GM19455 (cell line): ENCODE measurements at regions not wholly inside any gene's neighbourhood (a gene's known extent, or its start where the extent isn't known, plus 50 kb on each side); places are given as distances from the start of the nearest gene placed in this dataset.
A peak's percentile ranks its signal among the peaks of the same experiment; 100 is the strongest.

ENCODE experiments used
- ATAC-seq: cut with Tn5 transposase; IDR thresholded peaks from one replicate; pipeline ENCODE4 v1.9.1; 2021; ENCODE audit not compliant: unreplicated experiment

DNA sequence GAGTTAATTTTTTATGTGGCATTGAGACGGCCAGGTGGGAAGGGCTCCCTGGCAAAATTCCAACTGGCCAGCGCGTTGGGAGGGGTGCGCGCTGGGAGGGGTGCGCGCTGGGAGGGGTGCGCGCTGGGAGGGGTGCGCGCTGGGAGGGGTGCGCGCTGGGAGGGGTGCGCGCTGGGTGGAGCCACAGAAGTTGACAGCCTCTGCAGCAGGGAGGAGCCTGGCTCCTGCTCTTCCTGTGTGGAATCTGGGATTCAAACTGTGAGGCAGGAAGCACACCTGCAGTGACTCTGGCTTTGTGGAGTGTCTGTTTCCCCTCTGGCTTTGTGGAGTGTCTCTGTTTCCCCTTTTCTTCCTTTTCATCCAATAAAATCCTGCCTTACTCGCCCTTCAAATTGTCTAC is 147.9 kb upstream of the CBLN2 start:
- ATAC-seq, result no peak

DNA sequence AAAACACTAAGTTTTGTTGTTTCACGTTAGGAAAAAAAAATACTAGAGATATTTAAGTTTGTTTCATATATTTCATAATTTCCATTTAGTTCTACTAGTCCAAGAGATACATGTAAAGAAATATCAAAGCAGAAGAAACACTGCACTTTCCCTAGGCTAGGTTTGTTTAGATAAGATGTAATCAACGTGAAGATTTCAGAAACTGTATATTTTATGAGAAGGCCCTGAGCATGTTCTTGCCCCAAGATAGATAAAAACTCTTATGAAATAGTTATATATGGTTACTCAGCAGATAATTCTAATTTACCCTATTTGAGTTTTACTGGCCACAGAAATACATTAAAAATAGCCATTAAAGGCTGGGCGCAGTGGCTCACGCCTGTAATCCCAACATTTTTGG is 143.6 kb upstream of the CBLN2 start:
- no peak for ATAC-seq

DNA sequence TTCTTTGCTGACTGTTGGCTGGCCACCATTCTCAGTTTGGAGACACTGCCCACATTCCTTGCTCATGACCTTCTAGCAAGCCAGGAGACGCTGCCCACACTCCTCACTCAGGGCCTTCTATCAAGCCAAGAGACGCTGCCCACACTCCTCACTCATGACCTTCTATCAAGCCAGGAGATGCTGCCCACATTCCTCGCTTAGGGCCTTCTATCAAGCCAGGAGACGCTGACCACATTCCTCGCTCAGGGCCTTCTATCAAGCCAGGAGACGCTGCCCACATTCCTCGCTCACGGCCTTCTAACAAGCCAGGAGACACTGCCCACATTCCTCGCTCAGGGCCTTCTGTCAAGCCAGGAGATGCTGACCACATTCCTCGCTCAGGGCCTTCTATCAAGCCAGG is 131.3 kb upstream of the CBLN2 start:
- ATAC-seq, result no peak

DNA sequence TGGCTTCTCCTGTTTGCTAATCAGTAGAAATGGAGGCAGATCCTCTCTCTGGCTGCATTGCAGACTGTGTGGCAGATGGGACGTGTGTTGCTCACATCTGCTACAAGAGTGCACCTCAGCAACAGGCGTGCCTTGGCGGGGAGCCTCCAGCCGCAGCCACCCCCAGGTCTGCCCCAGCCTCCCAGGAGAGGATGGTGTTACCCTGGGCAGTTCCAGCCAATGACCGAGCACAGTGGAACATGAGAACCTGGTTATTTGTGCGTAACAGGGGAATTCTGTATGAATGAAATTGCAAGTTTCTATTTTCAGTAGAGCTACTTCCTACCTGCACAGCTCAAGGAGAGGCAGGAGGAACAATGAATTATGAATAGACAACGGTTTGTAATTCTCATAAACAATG is 130.6 kb upstream of the CBLN2 start:
- ATAC-seq, result peak; percentile 82

DNA sequence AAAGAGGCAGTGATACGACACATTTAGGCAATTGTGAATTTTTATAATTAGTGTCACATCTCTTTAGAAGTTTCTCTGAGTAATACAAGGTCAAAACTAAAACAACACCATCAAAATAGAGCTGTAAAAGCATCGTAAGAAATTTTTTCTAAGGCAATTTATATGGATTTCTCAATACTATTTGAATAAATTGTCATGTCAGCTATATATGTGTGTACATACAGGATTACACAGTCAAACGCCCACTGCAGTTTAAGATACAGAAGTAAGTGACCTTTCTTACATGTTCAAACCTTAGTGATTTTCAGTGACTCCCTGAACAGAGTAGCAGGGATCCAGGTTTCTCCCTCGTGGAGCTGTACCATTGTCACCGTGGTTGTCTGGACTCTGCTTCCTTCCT is 129.1 kb upstream of the CBLN2 start:
- ATAC-seq, result no peak

DNA sequence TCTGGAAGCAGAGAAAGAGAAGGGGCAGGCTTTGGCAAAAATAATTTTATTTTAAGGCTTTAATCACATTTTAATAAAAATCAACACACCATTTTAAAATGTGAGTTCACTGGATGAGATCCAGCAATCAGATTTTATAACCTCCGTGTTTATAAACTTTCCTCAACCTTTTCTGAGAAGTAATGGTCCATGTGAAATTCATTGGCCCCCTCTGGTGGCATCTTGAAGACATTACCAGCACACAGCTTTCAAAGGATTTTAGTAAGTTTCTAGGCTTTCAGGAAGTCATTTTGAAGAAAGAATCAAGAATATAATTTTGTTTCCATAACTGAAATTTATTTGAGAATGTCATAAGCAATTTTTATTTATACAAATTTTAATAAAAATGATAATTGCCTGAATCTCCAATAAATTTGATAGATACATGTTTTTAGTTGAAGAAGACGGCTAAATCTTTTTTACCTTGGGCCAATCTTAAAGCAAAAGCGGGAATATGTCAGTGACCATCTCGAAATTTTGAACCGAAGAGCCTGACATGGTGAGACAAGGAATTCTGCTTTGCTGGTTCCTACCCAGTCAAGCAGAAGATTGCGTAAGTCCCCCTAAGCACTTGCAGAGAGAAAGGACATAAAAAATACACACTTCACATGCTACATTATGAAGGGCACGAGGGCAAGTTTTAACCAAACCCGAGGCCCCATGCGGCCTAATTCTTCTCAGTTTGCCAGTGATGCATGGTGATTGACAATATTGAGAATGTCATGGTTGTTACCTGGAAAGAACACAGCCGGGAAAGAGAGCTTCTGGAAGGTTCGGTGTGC is 128.4 kb upstream of the CBLN2 start:
- peak; percentile 52 for ATAC-seq

DNA sequence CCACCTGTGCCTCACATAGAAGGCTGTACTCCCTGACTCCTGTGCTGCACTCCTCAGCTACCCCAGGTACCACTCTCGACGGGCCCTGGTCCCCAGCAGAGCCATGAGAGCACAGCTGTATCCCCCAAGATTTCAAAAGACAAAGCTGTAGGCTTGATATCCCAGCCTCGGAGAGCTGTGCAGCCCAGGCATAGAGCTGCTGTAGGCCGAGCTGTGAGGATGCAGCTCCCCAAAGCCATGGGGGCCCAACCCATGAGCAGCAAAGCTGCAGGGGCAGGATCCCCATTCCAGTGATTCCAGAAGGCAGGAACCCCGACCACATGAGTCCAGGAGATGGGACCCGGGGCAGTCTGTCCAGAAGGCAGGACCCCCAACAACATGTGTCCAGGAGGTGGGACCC is 123.8 kb upstream of the CBLN2 start:
- no peak for ATAC-seq

DNA sequence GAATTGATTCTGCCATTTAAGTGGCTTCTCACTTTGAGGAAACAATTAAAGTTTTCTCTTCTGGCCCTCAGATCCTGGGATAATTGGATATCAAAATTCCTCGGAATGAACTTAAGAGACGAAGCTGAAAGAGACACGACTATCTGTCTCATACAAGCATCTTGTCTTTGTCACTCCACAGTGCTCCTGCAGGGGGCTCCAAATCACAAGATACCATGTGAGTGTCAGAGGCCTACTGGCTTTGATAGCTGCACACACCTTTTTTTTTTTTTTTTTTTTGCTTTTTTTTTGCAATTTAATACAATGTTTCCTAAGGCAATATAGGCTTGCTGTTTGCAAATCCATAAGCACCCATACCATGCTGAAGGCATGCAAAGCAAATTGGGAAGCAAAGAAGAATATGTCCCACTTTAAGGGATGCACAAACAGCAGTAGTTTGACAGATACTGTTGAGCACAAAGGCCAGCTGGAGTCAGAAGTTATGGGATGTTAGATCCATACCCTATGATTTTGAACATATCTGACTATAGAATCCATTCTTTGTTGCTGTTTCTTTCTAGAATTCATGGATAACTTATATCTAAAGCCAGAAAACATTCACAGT is 109.0 kb upstream of the CBLN2 start:
- ATAC-seq, result peak; percentile 83

DNA sequence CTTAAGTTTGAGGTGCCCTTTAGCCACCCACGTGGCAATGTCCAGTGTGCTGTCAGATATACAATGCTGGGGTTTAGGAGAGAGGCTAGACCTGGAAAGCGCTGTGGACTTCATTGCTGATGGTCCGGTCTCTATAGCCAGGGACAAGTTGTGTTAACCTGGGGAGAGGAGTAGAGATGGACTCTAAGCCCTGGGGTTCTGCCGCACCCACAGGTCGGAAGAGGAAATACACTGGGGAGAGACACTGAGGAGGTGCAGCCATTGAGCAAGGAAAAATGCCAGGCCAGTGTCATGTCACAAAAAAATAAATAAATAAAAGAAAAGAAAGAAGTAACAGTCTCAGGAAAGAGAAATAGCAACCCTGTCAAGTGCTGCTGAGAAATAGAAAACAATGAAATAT is 106.9 kb upstream of the CBLN2 start:
- ATAC-seq, result no peak

DNA sequence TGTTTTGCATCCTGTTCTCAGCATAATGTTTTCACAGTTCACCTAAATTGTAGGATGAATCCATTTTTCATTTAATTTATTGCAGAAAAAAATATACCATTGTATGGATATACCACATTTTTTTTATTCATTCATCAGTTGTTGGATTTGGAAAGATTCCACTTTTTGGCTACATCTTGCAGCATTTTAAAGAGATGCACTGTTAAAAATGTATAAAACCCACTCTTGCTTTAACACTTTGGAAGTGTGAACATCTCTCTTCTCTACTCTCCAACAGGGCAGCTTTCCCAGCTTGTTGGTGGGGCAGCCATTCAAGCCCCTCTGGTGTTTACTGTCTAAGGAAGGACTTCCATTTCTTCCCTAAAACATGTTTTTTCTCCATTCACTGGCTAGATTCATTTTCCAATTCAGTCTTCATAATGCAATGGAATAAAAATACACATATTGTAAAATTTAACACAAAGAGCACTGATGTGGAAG is 104.4 kb upstream of the CBLN2 start:
- no peak for ATAC-seq

DNA sequence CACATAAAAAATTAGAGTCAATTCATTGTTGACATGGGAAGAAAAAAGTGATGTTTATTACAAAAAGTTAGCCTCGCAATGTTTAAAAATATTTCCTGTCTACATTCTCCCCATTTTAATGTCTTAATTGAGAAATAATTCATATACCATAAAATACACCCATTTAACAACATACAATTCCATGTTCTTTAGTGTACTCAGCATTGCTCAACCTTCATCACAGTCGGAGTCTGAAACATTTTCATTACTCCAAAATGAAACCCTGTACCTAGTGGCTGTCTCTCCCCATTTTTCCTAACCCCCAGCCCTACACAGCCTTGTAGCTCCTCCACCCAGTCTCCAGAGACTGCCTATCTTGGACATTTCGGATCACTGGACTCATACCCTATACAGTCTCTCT is 103.9 kb upstream of the CBLN2 start:
- no peak for ATAC-seq

DNA sequence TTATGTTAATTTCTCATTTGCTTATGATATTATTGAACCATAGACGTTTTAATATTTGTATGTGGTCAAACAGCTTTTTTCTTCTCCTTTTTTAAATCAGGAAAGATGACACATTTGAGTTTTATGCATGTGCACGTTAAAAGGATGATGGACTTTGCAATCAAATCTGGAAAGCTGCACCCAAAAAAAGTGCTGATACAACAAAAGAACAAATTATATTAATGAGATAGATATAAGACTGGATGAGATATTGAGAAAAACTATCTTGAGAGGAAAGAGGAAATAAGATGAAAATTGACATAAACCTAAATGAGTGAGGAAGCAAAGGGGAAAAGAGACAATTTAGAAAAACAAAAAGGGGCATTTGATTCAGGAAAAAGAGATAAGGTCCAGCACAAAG is 96.4 kb upstream of the CBLN2 start:
- no peak for ATAC-seq

DNA sequence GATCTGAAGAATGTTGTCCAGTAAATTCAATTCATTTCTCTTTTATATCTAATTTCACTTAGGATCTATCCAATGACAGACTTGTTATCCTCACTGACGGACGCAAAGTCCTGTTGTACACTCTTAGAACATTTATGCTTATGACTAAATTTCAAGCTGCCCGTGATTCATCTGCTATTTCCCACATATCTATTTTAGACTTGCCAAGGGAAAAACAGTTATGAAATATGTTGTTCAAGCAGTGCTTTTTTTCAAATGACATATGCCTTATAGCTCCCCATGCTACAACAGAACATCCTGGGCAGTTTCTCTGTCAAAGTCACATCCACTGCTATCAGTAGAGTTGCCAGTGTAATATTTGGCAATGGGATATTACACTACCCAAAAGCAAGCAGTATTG is 94.2 kb upstream of the CBLN2 start:
- ATAC-seq, result no peak

DNA sequence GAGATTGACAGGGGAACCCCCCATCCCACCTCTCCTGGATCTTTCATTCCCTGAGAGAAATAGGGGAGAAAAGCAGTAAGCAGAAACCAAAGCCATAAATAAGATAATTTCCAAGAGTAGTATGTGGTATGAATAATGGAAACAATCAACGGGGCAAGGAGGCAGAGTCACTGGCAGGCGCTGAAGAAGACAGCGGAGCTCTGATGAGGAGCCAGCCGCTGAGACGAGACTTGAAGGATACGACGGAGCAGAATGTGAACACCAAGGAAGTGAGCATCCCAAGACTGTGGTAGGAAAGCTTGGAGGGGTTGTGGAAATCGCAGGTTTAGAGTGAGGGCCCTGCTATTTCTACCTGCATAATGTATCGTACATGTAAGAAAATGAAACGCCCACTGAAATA is 93.6 kb upstream of the CBLN2 start:
- ATAC-seq, result no peak

DNA sequence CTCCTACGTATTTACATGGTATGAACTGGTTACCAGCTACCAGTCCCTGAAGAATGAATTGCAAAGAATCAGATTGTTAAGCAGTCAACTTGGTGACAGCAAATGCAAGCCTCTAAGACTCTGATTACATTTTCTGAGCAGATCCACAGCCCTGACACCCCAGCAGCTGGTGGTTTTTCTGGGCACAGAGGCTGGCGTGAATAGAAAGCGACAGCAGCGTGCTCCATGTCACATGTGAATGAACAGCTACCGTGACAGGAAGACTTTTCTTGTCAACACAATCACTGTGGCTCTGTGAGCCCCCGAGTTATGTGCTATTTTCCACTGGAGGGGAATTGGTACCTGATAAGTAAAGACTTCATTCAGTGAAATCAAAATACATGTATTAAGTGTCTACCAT is 93.2 kb upstream of the CBLN2 start:
- ATAC-seq, result no peak

DNA sequence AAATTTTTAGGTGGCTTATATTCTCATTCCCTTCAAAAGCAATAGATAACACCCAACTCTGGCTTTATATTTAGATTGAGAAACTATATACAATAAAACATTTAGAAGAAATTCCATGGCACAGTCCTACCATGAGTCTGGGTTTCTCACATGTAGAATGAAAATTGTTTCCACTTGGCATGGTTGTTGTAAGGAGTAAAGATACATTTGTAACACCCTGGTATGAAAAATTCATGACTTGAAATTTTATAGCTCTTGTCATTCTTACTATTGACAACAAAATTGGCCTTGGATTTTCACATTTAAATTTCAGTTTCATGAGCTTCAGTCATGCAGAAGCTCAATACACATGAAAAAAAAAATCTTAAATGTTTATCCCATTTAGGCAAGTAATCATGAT is 92.5 kb upstream of the CBLN2 start:
- no peak for ATAC-seq

DNA sequence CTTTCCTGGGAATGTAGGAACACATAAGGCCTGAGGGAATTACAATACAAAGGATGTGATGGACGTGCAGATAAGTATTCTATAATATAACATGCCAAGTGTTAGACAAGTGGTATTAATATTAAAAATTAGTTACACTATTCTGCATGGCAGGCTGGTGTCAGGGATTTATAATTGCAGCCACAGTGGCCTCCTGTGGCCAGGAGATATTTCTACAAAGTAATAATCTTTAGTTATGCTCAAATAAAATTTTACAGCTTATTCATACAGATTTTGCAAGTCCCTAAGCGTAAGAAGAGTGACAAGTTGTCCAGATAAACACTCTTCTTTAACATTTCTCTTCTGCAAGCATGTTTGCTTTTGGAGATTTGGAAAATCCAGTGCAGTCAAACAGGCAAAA is 90.4 kb upstream of the CBLN2 start:
- no peak for ATAC-seq

DNA sequence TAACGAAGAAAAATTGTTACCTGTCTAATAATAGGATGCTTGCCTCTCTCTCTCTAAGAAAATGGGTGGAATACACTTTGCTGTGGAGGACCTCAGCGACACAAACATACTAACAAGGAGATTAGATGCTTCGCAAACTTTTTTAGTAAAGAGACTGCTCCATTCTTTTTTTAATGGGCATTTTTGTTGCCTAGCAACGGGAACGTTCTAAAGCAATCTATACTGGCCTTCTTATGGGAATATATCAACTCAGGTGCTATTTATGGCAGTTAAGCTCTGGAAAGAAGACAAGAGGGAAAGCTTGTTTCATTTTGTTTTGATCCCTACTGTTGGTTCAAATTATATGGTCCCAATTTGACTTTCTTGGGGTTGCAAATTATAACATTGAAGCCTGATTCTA is 86.8 kb upstream of the CBLN2 start:
- ATAC-seq, result no peak

DNA sequence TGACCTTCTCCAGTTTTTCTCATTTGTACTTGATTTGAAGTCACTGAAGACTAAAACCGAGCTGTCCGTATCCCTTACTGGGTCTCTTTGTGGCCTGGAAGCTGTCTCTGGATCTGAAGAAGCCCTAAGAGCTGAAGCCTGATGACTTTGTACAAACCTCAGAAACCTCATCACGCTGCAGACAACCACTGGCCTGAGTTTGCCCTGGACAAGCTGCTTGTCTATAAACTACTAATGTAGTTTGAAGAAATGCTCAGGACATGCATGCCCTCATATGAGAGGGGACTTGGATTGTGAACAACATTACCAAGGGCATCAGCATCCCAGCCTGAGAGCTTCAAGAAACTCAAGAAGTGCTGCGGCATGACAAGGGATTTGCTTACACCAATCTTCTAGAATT is 79.3 kb upstream of the CBLN2 start:
- no peak for ATAC-seq

DNA sequence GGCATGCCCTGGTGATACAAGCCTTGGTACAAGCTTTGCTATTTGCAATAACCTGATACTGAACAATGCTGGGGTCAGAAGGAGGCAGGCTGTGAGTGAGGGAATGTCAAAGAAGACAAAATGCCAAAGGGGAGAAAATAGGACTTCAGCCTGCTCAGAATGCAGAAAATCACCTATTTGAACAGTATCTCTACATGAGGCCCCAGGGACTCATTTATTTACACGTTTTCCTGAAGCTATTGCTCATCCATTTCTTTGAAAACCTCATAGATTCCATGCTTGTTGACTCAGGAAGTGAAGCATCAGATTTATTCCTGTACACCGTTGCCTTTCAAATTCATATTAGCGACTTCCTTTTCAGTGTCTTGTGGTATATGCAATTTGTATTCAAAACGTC is 69.4 kb upstream of the CBLN2 start:
- ATAC-seq, result no peak

DNA sequence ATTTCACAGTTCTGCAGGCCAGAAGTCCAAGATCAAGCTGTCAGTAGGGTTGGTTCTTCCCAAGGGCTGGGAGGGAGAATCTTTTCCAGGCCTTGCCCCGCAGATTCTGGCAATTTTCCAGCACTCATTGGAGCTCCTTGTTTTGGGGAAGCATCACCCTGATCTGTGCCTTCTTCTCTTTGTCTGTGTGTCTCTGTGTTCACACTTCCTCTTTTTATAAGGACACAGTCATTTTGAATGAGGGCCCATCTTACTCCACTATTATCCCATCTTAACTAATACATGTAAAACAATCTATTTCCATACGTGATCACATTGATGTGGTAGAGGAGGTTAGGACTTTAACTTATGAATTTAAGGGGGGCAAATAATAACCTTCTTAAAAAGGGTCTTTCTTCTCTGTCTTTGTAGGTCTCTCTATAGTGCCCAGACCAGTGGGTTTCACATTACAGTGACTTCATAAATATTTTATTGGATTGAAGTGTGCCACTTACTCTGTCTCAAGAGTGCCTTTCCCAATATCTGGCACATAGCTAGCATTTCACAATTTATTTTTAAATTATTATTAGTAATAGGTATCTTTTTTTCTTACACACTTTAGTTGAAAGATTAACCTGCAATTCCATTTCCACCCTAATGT is 68.9 kb upstream of the CBLN2 start:
- ATAC-seq, result no peak

DNA sequence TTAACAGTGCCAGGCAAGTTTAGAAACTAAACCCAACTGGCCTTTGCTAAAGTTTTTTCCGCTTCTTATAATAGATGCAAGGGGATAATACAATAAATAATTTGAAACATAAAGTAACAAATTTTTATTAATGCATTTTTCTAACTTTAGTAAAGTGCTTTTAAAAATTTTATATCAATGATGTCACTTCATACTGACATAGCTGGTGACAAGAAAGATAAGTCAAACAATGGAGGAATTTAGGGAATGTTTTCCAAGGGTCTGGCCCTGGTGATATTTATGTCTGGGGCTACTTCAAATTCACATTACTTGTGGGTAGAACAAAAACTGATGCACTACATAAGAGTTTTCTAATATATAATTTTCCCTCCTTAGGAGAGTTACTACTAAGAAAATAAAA is 61.2 kb upstream of the CBLN2 start:
- ATAC-seq, result no peak
